Stimulated activated memory B cell treated with anti-CD40 and anti-IgM and Interleukin-4, amounts not matched to agents 10 μg/mL and 1 μg/mL and 100 μg/mL, for 72 hours (primary cell): ENCODE measurements at regions not wholly inside any gene's neighbourhood (a gene's known extent, or its start where the extent isn't known, plus 50 kb on each side); places are given as distances from the start of the nearest gene placed in this dataset.
"Not testable (repeated sequence)": the region's sequence is repeated elsewhere in the genome, so short reads cannot be mapped to it uniquely, and the experiment has no call there.

Source experiments
- ATAC-seq: fragments of 150-1000 bp; cut with Tn5 transposase; 2 replicates; pipeline ENCODE4 v1.10.0; 2021
- H3K27ac Mint-ChIP-seq: one replicate; pipeline ENCODE4 v1.8.0; 2022; ENCODE audit warnings: mild to moderate bottlenecking, mixed read lengths
- H3K27me3 Mint-ChIP-seq: one replicate; pipeline ENCODE4 v1.8.0; 2022; ENCODE audit warnings: mixed read lengths
- H3K36me3 Mint-ChIP-seq: one replicate; pipeline ENCODE4 v1.8.0; 2022; ENCODE audit warnings: mixed read lengths
- H3K4me1 Mint-ChIP-seq: one replicate; pipeline ENCODE4 v1.8.0; 2022; ENCODE audit warnings: mixed read lengths
- H3K4me3 Mint-ChIP-seq: one replicate; pipeline ENCODE4 v1.8.0; 2022; ENCODE audit warnings: mild to moderate bottlenecking, moderate library complexity, mixed read lengths
- H3K9me3 Mint-ChIP-seq: one replicate; pipeline ENCODE4 v1.8.0; 2022; ENCODE audit warnings: mixed read lengths

GRCh38 chr5:30392897-30393296 lies 800.6 kb upstream of the CDH6 start:
- H3K27me3 Mint-ChIP-seq = no peaks in the 10 kb centered on the region
- no peaks in the 10 kb centered on the region for H3K4me1 Mint-ChIP-seq
- ATAC-seq = no peak
- no peak overlapping the region for H3K4me3 Mint-ChIP-seq
- peaks cover 13% of the 10 kb centered on the region for H3K9me3 Mint-ChIP-seq
- H3K27ac Mint-ChIP-seq = no peak overlapping the region
- H3K36me3 Mint-ChIP-seq = no peaks in the 10 kb centered on the region

GRCh38 chr5:30390095-30390494 lies 803.4 kb upstream of the CDH6 start:
- H3K9me3 Mint-ChIP-seq = peaks cover 8% of the 10 kb centered on the region
- H3K36me3 Mint-ChIP-seq = no peaks in the 10 kb centered on the region
- no peaks in the 10 kb centered on the region for H3K27me3 Mint-ChIP-seq
- no peak overlapping the region for H3K27ac Mint-ChIP-seq
- H3K4me1 Mint-ChIP-seq = no peaks in the 10 kb centered on the region
- no peak for ATAC-seq
- no peak overlapping the region for H3K4me3 Mint-ChIP-seq

GRCh38 chr5:30387974-30388632 lies 805.4 kb upstream of the CDH6 start:
- Mint-ChIP-seq H3K27me3 (no peaks in the 10 kb centered on the region), H3K9me3 (peaks cover 3% of the 10 kb centered on the region), H3K36me3 (no peaks in the 10 kb centered on the region), H3K4me1 (no peaks in the 10 kb centered on the region), H3K27ac (no peak overlapping the region), H3K4me3 (no peak overlapping the region)
- ATAC-seq = no peak

- H3K4me1 Mint-ChIP-seq = no peaks in the 10 kb centered on the region
- H3K27me3 Mint-ChIP-seq = no peaks in the 10 kb centered on the region
- no peak for ATAC-seq
- H3K27ac Mint-ChIP-seq = no peak overlapping the region
- H3K36me3 Mint-ChIP-seq = no peaks in the 10 kb centered on the region
- H3K4me3 Mint-ChIP-seq = no peak overlapping the region
- peaks cover 3% of the 10 kb centered on the region for H3K9me3 Mint-ChIP-seq
These were observed 807.7 kb upstream of the CDH6 start for GRCh38 chr5:30385754-30386153.

- no peak for ATAC-seq
- Mint-ChIP-seq H3K4me3 (no peak overlapping the region), H3K27ac (no peak overlapping the region), H3K27me3 (no peaks in the 10 kb centered on the region), H3K9me3 (peaks cover 8% of the 10 kb centered on the region), H3K4me1 (no peaks in the 10 kb centered on the region), H3K36me3 (no peaks in the 10 kb centered on the region)
These were observed 809.3 kb upstream of the CDH6 start for GRCh38 chr5:30384171-30384570.

- no peak for ATAC-seq
- Mint-ChIP-seq H3K27me3 (no peaks in the 10 kb centered on the region), H3K4me3 (no peak overlapping the region), H3K36me3 (no peaks in the 10 kb centered on the region), H3K27ac (no peak overlapping the region), H3K4me1 (no peaks in the 10 kb centered on the region), H3K9me3 (peaks cover 9% of the 10 kb centered on the region)
These were observed 813.3 kb upstream of the CDH6 start for GRCh38 chr5:30380228-30380627.

- H3K4me1 Mint-ChIP-seq = no peaks in the 10 kb centered on the region
- H3K9me3 Mint-ChIP-seq = peaks cover 9% of the 10 kb centered on the region
- H3K36me3 Mint-ChIP-seq = no peaks in the 10 kb centered on the region
- no peak overlapping the region for H3K27ac Mint-ChIP-seq
- no peak overlapping the region for H3K4me3 Mint-ChIP-seq
- H3K27me3 Mint-ChIP-seq = no peaks in the 10 kb centered on the region
- no peak for ATAC-seq
These were observed 816.6 kb upstream of the CDH6 start for GRCh38 chr5:30376848-30377247.

GRCh38 chr5:30368064-30368463 lies 825.4 kb upstream of the CDH6 start:
- H3K36me3 Mint-ChIP-seq = no peaks in the 10 kb centered on the region
- no peaks in the 10 kb centered on the region for H3K27me3 Mint-ChIP-seq
- peaks cover 6% of the 10 kb centered on the region for H3K9me3 Mint-ChIP-seq
- ATAC-seq = no peak
- H3K4me3 Mint-ChIP-seq = no peak overlapping the region
- no peaks in the 10 kb centered on the region for H3K4me1 Mint-ChIP-seq
- no peak overlapping the region for H3K27ac Mint-ChIP-seq

- ATAC-seq, H3K27ac Mint-ChIP-seq, H3K36me3 Mint-ChIP-seq, H3K4me1 Mint-ChIP-seq, H3K4me3 Mint-ChIP-seq, H3K27me3 Mint-ChIP-seq: not testable (repeated sequence)
- H3K9me3 Mint-ChIP-seq = peaks cover 21% of the 10 kb centered on the region
These were observed 828.5 kb upstream of the CDH6 start for GRCh38 chr5:30365031-30365430.

GRCh38 chr5:30357371-30357770 lies 836.1 kb upstream of the CDH6 start:
- Mint-ChIP-seq H3K4me3 (no peak overlapping the region), H3K4me1 (no peaks in the 10 kb centered on the region), H3K27ac (no peak overlapping the region), H3K36me3 (no peaks in the 10 kb centered on the region), H3K9me3 (peaks cover 17% of the 10 kb centered on the region), H3K27me3 (no peaks in the 10 kb centered on the region)
- no peak for ATAC-seq

GRCh38 chr5:30355675-30356074 lies 837.8 kb upstream of the CDH6 start:
- ATAC-seq = no peak
- no peak overlapping the region for H3K4me3 Mint-ChIP-seq
- no peak overlapping the region for H3K27ac Mint-ChIP-seq
- H3K27me3 Mint-ChIP-seq = no peaks in the 10 kb centered on the region
- H3K36me3 Mint-ChIP-seq = no peaks in the 10 kb centered on the region
- H3K9me3 Mint-ChIP-seq = peaks cover 8% of the 10 kb centered on the region
- no peaks in the 10 kb centered on the region for H3K4me1 Mint-ChIP-seq

- ATAC-seq = no peak
- Mint-ChIP-seq H3K27ac (no peak overlapping the region), H3K36me3 (no peaks in the 10 kb centered on the region), H3K4me1 (no peaks in the 10 kb centered on the region), H3K9me3 (peaks cover 7% of the 10 kb centered on the region), H3K27me3 (no peaks in the 10 kb centered on the region), H3K4me3 (no peak overlapping the region)
These were observed 845.6 kb upstream of the CDH6 start for GRCh38 chr5:30347858-30348257.

- H3K4me1 Mint-ChIP-seq, H3K27ac Mint-ChIP-seq, ATAC-seq, H3K4me3 Mint-ChIP-seq, H3K9me3 Mint-ChIP-seq, H3K27me3 Mint-ChIP-seq, H3K36me3 Mint-ChIP-seq: not testable (repeated sequence)
These were observed 847.7 kb upstream of the CDH6 start for GRCh38 chr5:30345539-30346345.

- no peaks in the 10 kb centered on the region for H3K27me3 Mint-ChIP-seq
- no peak overlapping the region for H3K4me3 Mint-ChIP-seq
- ATAC-seq = no peak
- H3K9me3 Mint-ChIP-seq = peaks cover 8% of the 10 kb centered on the region
- no peak overlapping the region for H3K27ac Mint-ChIP-seq
- H3K36me3 Mint-ChIP-seq = no peaks in the 10 kb centered on the region
- H3K4me1 Mint-ChIP-seq = no peaks in the 10 kb centered on the region
These were observed 849.8 kb upstream of the CDH6 start for GRCh38 chr5:30343707-30344106.

GRCh38 chr5:30341466-30341865 lies 852.0 kb upstream of the CDH6 start:
- no peaks in the 10 kb centered on the region for H3K4me1 Mint-ChIP-seq
- ATAC-seq = no peak
- no peak overlapping the region for H3K27ac Mint-ChIP-seq
- H3K36me3 Mint-ChIP-seq = no peaks in the 10 kb centered on the region
- H3K4me3 Mint-ChIP-seq = no peak overlapping the region
- no peaks in the 10 kb centered on the region for H3K27me3 Mint-ChIP-seq
- peaks cover 3% of the 10 kb centered on the region for H3K9me3 Mint-ChIP-seq

GRCh38 chr5:30337084-30337573 lies 856.4 kb upstream of the CDH6 start:
- Mint-ChIP-seq H3K4me3 (no peak overlapping the region), H3K27me3 (no peaks in the 10 kb centered on the region), H3K4me1 (no peaks in the 10 kb centered on the region), H3K27ac (no peak overlapping the region), H3K36me3 (no peaks in the 10 kb centered on the region), H3K9me3 (peaks cover 8% of the 10 kb centered on the region)
- ATAC-seq = no peak
